Smooth muscle cell (in vitro differentiated cells): ENCODE measurements at regions not wholly inside any gene's neighbourhood (a gene's known extent, or its start where the extent isn't known, plus 50 kb on each side); places are given as distances from the start of the nearest gene placed in this dataset.

Experiments
- DNase-seq: peaks from one replicate; lab custom pipeline; 2025; ENCODE audit not compliant: unreplicated experiment; lab: John Stamatoyannopoulos, UW
- H2AFZ ChIP-seq: fragments of 200-600 bp; sonication (generic); 2 replicates; pipeline ENCODE4 v1.6.0; 2016; ENCODE audit warnings: antibody characterized with exemption, low read depth, mild to moderate bottlenecking
- H3F3A ChIP-seq: fragments of 200-600 bp; sonication (generic); 2 replicates; pipeline ENCODE4 v1.6.0; 2017; ENCODE audit warnings: antibody characterized with exemption, low read depth
- H3K27ac ChIP-seq: fragments of 200-600 bp; sonication (generic); 2 replicates; pipeline ENCODE4 v1.5.1; 2016; ENCODE audit warnings: low read depth, mild to moderate bottlenecking
- H3K27me3 ChIP-seq: fragments of 200-600 bp; sonication (generic); 2 replicates; pipeline ENCODE4 v1.6.1; 2016; ENCODE audit warnings: low read depth, mild to moderate bottlenecking
- H3K36me3 ChIP-seq: fragments of 200-600 bp; sonication (generic); 2 replicates; pipeline ENCODE4 v1.5.1; 2016; ENCODE audit warnings: low read depth
- H3K4me1 ChIP-seq: fragments of 200-600 bp; sonication (generic); 2 replicates; pipeline ENCODE4 v1.5.1; 2016; ENCODE audit warnings: low read depth
- H3K4me2 ChIP-seq: fragments of 200-600 bp; sonication (generic); 2 replicates; pipeline ENCODE4 v1.6.0; 2016; ENCODE audit warnings: mild to moderate bottlenecking
- H3K4me3 ChIP-seq: fragments of 200-600 bp; sonication (generic); 2 replicates; pipeline ENCODE4 v1.5.1; 2016; ENCODE audit warnings: mild to moderate bottlenecking
- H3K79me2 ChIP-seq: fragments of 200-600 bp; sonication (generic); 2 replicates; pipeline ENCODE4 v1.6.0; 2016; ENCODE audit warnings: low read depth, mild to moderate bottlenecking
- H3K9ac ChIP-seq: fragments of 200-600 bp; sonication (generic); 2 replicates; pipeline ENCODE4 v1.6.0; 2016; ENCODE audit warnings: low read depth
- H3K9me3 ChIP-seq: fragments of 200-600 bp; sonication (generic); replicated peaks from 2 replicates; pipeline ENCODE4 v1.5.1; 2016; ENCODE audit warnings: low read depth
- H4K20me1 ChIP-seq: fragments of 200-600 bp; sonication (generic); 2 replicates; pipeline ENCODE4 v1.6.0; 2016; ENCODE audit warnings: low read depth
- CTCF ChIP-seq: fragments of 200-600 bp; sonication (generic); IDR thresholded peaks from 2 replicates; pipeline ENCODE4 v1.5.1; 2017; ENCODE audit warnings: borderline replicate concordance, mild to moderate bottlenecking, antibody characterized with exemption; ENCODE audit not compliant: insufficient read depth, poor library complexity, severe bottlenecking
- WGBS: methylation state at CpG from one replicate; pipeline ENCODE4 v1.1.7; 2016; ENCODE audit warnings: low lambda C conversion rate; 5-methylcytosine and 5-hydroxymethylcytosine counted together

- H4K20me1 ChIP-seq = no peaks in the 10 kb centered on the region
- H3K27ac ChIP-seq = peak overlapping the region; percentile 96
- peak overlapping the region; percentile 89 for H2AFZ ChIP-seq
These were observed 587.3 kb downstream of the PTPRC start for GRCh38 chr1:199226163-199226562.

GRCh38 chr1:199242147-199242546 lies 603.3 kb downstream of the PTPRC start:
- Histone ChIP-seq H3K9ac (no peak overlapping the region), H4K20me1 (no peaks in the 10 kb centered on the region), H3K4me1 (no peaks in the 10 kb centered on the region), H3K9me3 (no peaks in the 10 kb centered on the region), H2AFZ (no peak overlapping the region), H3K4me3 (no peak overlapping the region), H3K79me2 (no peaks in the 10 kb centered on the region), H3K36me3 (no peaks in the 10 kb centered on the region), H3K27ac (no peak overlapping the region), H3K4me2 (no peak overlapping the region), H3K27me3 (no peaks in the 10 kb centered on the region), H3F3A (no peaks in the 10 kb centered on the region)
- 77% methylated on average over 2 of the region's 2 CpGs for WGBS
- TF ChIP-seq CTCF = no peak
- no peak for DNase-seq

More at GRCh38 chr1:199226163-199226562, 587.3 kb downstream of the PTPRC start:
- H3F3A ChIP-seq = no peaks in the 10 kb centered on the region
- no peaks in the 10 kb centered on the region for H3K36me3 ChIP-seq
- H3K79me2 ChIP-seq = no peaks in the 10 kb centered on the region
- no peak for DNase-seq
- no peak overlapping the region for H3K4me3 ChIP-seq
- TF ChIP-seq CTCF = no peak
- H3K9me3 ChIP-seq = no peaks in the 10 kb centered on the region
- H3K4me2 ChIP-seq = peak overlapping the region; percentile 65
- peak overlapping the region; percentile 79 for H3K9ac ChIP-seq
- H3K27me3 ChIP-seq = no peaks in the 10 kb centered on the region
- peaks cover 11% of the 10 kb centered on the region for H3K4me1 ChIP-seq
- WGBS = 3% methylated on average over 2 of the region's 2 CpGs

- H3F3A ChIP-seq = no peaks in the 10 kb centered on the region
- no peaks in the 10 kb centered on the region for H3K36me3 ChIP-seq
These were observed 603.8 kb downstream of the PTPRC start for GRCh38 chr1:199242601-199243000.

More at GRCh38 chr1:199242601-199243000, 603.8 kb downstream of the PTPRC start:
- H3K79me2 ChIP-seq = no peaks in the 10 kb centered on the region
- no peak overlapping the region for H3K4me3 ChIP-seq
- no peak overlapping the region for H2AFZ ChIP-seq
- no peak overlapping the region for H3K9ac ChIP-seq
- H3K4me2 ChIP-seq = no peak overlapping the region
- TF ChIP-seq CTCF = no peak
- no peaks in the 10 kb centered on the region for H3K4me1 ChIP-seq
- WGBS = 100% methylated on average over 2 of the region's 2 CpGs
- H3K27ac ChIP-seq = no peak overlapping the region
- no peak for DNase-seq
- no peaks in the 10 kb centered on the region for H3K27me3 ChIP-seq
- no peaks in the 10 kb centered on the region for H4K20me1 ChIP-seq
- H3K9me3 ChIP-seq = no peaks in the 10 kb centered on the region
